ENCODE measurements at regions not wholly inside any gene's neighbourhood (a gene's known extent, or its start where the extent isn't known, plus 50 kb on each side); places are given as distances from the start of the nearest gene placed in this dataset.

- TF ChIP-seq POLR2A (IDR thresholded peaks at IDR 0.05; ENCODE audit: low read length) (no peak), GATA1 (IDR thresholded peaks at IDR 0.05; ENCODE audit: low read depth, low read length) (no peak)
These were observed 129.4 kb downstream of the C9orf50 start for GRCh38 chr9:129491487-129491855.

Measured in erythroblast (primary cell).